ENCODE measurements at regions not wholly inside any gene's neighbourhood (a gene's known extent, or its start where the extent isn't known, plus 50 kb on each side); places are given as distances from the start of the nearest gene placed in this dataset.

- TF ChIP-seq CTCF (IDR thresholded peaks at IDR 0.05; ENCODE audit: insufficient read depth, low read length) (no peak), POLR2AphosphoS5 (IDR thresholded peaks at IDR 0.05; ENCODE audit: low read depth) (no peak)
Observed at GRCh38 chr10:9214618-9215017, 1160.1 kb downstream of the GATA3 start.

Measured in HL-60 (cell line).